H9 (cell line): ENCODE measurements at regions not wholly inside any gene's neighbourhood (a gene's known extent, or its start where the extent isn't known, plus 50 kb on each side); places are given as distances from the start of the nearest gene placed in this dataset.

Experiments used
- DNase-seq: peaks from one replicate; pipeline ENCODE4 v3.0.0-alpha.2; 2017
- H2AFZ ChIP-seq: one replicate; pipeline ENCODE4 v1.6.1; 2013; ENCODE audit warnings: mild to moderate bottlenecking, low read length, control low read depth, moderate library complexity
- H2AK5ac ChIP-seq: 2 replicates; pipeline ENCODE4 v1.6.1; 2013; ENCODE audit warnings: low read length, control low read depth, mixed read lengths; ENCODE audit not compliant: insufficient read length
- H2BK120ac ChIP-seq: one replicate; pipeline ENCODE4 v1.6.1; 2013; ENCODE audit warnings: low read depth, mild to moderate bottlenecking, low read length, control low read depth, inconsistent platforms; ENCODE audit not compliant: poor library complexity, severe bottlenecking
- H2BK12ac ChIP-seq: 2 replicates; pipeline ENCODE4 v1.6.1; 2013; ENCODE audit warnings: low read length, control low read depth, mixed read lengths, low read depth; ENCODE audit not compliant: insufficient read length
- H2BK15ac ChIP-seq: 2 replicates; pipeline ENCODE4 v1.6.1; 2013; ENCODE audit warnings: low read depth, low read length, control low read depth
- H2BK20ac ChIP-seq: one replicate; pipeline ENCODE4 v1.6.1; 2013; ENCODE audit warnings: low read depth, mild to moderate bottlenecking, low read length, control low read depth, inconsistent platforms; ENCODE audit not compliant: poor library complexity, severe bottlenecking
- H2BK5ac ChIP-seq: 2 replicates; pipeline ENCODE4 v1.6.1; 2013; ENCODE audit warnings: low read length, control low read depth, mixed read lengths; ENCODE audit not compliant: insufficient read length
- H3K14ac ChIP-seq: 2 replicates; pipeline ENCODE4 v1.6.1; 2013; ENCODE audit warnings: low read length, control low read depth; ENCODE audit not compliant: insufficient read depth
- H3K18ac ChIP-seq: 2 replicates; pipeline ENCODE4 v1.6.1; 2013; ENCODE audit warnings: low read depth, mild to moderate bottlenecking, mixed read lengths, low read length, control low read depth; ENCODE audit not compliant: insufficient read length
- H3K23ac ChIP-seq: 2 replicates; pipeline ENCODE4 v1.6.1; 2013; ENCODE audit warnings: low read length, control low read depth, mixed read lengths, low read depth; ENCODE audit not compliant: insufficient read length
- H3K23me2 ChIP-seq: 2 replicates; pipeline ENCODE4 v1.6.1; 2013; ENCODE audit warnings: low read depth, mild to moderate bottlenecking, mixed read lengths, low read length, control low read depth; ENCODE audit not compliant: insufficient read length, poor library complexity, severe bottlenecking
- H3K27ac ChIP-seq: 2 replicates; pipeline ENCODE4 v1.5.1; 2013; ENCODE audit warnings: low read length, control low read depth, mixed read lengths, low read depth; ENCODE audit not compliant: insufficient read length
- H3K27me3 ChIP-seq: 2 replicates; pipeline ENCODE4 v1.6.1; 2013; ENCODE audit warnings: low read length, control low read depth, inconsistent platforms; ENCODE audit not compliant: insufficient read depth
- H3K4ac ChIP-seq: 2 replicates; pipeline ENCODE4 v1.6.1; 2013; ENCODE audit warnings: low read depth, mild to moderate bottlenecking, control low read depth, inconsistent platforms, low read length, moderate library complexity
- H3K4me1 ChIP-seq: 2 replicates; pipeline ENCODE4 v1.6.1; 2013; ENCODE audit warnings: low read length, control low read depth, inconsistent platforms; ENCODE audit not compliant: insufficient read depth
- H3K4me2 ChIP-seq: 2 replicates; pipeline ENCODE4 v1.6.1; 2013; ENCODE audit warnings: low read length, control low read depth, mixed read lengths; ENCODE audit not compliant: insufficient read length, insufficient read depth
- H3K56ac ChIP-seq: 2 replicates; pipeline ENCODE4 v1.6.1; 2013; ENCODE audit warnings: low read depth, mild to moderate bottlenecking, mixed read lengths, low read length, control low read depth; ENCODE audit not compliant: insufficient read length
- H3K79me1 ChIP-seq: 2 replicates; pipeline ENCODE4 v1.6.1; 2013; ENCODE audit warnings: low read depth, mild to moderate bottlenecking, moderate library complexity, low read length, control low read depth, inconsistent platforms; ENCODE audit not compliant: insufficient read depth, poor library complexity, severe bottlenecking
- H3K79me2 ChIP-seq: 2 replicates; pipeline ENCODE4 v1.6.1; 2013; ENCODE audit warnings: low read length, control low read depth, inconsistent platforms; ENCODE audit not compliant: insufficient read depth
- H3K9ac ChIP-seq: 2 replicates; pipeline ENCODE4 v1.6.1; 2013; ENCODE audit warnings: low read length, control low read depth, mixed read lengths; ENCODE audit not compliant: insufficient read length; ENCODE audit errors: extremely low read depth
- H3K9me3 ChIP-seq: one replicate; pipeline ENCODE4 v1.6.1; 2013; ENCODE audit warnings: low read depth, low read length, inconsistent platforms; ENCODE audit not compliant: control insufficient read depth
- H3T11ph ChIP-seq: one replicate; pipeline ENCODE4 v1.6.1; 2013; ENCODE audit warnings: mild to moderate bottlenecking, low read length, control low read depth, inconsistent platforms
- H4K20me1 ChIP-seq: one replicate; pipeline ENCODE4 v1.6.1; 2013; ENCODE audit not compliant: control insufficient read depth, insufficient read length, insufficient read depth
- H4K5ac ChIP-seq: 2 replicates; pipeline ENCODE4 v1.6.1; 2013; ENCODE audit warnings: low read depth, mild to moderate bottlenecking, mixed read lengths, low read length, control low read depth; ENCODE audit not compliant: insufficient read length
- H4K8ac ChIP-seq: replicated peaks from 2 replicates; pipeline ENCODE4 v1.6.1; 2013; ENCODE audit warnings: low read length, control low read depth, mixed read lengths, low read depth; ENCODE audit not compliant: insufficient read length
- H4K91ac ChIP-seq: 2 replicates; pipeline ENCODE4 v1.6.1; 2013; ENCODE audit warnings: low read depth, mild to moderate bottlenecking, moderate library complexity, mixed read lengths, low read length, control low read depth; ENCODE audit not compliant: insufficient read length
- H3K27ac Mint-ChIP-seq, 3 experiments: 2 replicates in 2 of 3; 3 replicates in 1 of 3; pipeline ENCODE4 v1.8.0; 2020 to 2021; ENCODE audit warnings: mixed read lengths in 3 of 3, mild to moderate bottlenecking in 1 of 3, moderate library complexity in 1 of 3
- H3K27me3 Mint-ChIP-seq: 2 replicates; pipeline ENCODE4 v1.8.0; 2021; ENCODE audit warnings: low read depth, mild to moderate bottlenecking, moderate library complexity, mixed read lengths
- H3K36me3 Mint-ChIP-seq, 3 experiments: 2 replicates in 2 of 3; 3 replicates in 1 of 3; pipeline ENCODE4 v1.8.0; 2020 to 2021; ENCODE audit warnings: low read depth in 3 of 3, mixed read lengths in 3 of 3; ENCODE audit not compliant: insufficient read depth in 1 of 3
- H3K4me1 Mint-ChIP-seq, 2 experiments: 2 replicates each; pipeline ENCODE4 v1.8.0; 2020; ENCODE audit warnings: mixed read lengths in 2 of 2
- H3K4me3 Mint-ChIP-seq, 2 experiments: 2 replicates in 1 of 2; 3 replicates in 1 of 2; pipeline ENCODE4 v1.8.0; 2020 to 2021; ENCODE audit warnings: mild to moderate bottlenecking in 2 of 2, mixed read lengths in 2 of 2, moderate library complexity in 1 of 2
- H3K9me3 Mint-ChIP-seq, 2 experiments: 2 replicates in 1 of 2; 3 replicates in 1 of 2; pipeline ENCODE4 v1.8.0; 2020; ENCODE audit warnings: mild to moderate bottlenecking in 2 of 2, mixed read lengths in 2 of 2, moderate library complexity in 1 of 2
- CTCF ChIP-seq: fragments of 200-600 bp; sonication (generic); conservative IDR thresholded peaks from 3 replicates; pipeline ENCODE4 v1.8.0; 2021; ENCODE audit warnings: antibody characterized with exemption, mild to moderate bottlenecking

GRCh38 chr1:117707371-117707770 lies 101.5 kb downstream of the TENT5C start:
- H2BK5ac ChIP-seq, result no peak overlapping the region
- Mint-ChIP-seq H3K36me3 (peaks cover 0 to 8% (median 0%) of the 10 kb centered on the region in 3 experiments; a peak in 2 of 7 replicates), H3K27ac (no peak overlapping the region), H3K4me3 (no peak overlapping the region), H3K27me3 (peaks cover 7% of the 10 kb centered on the region), H3K4me1 (peaks cover 21 to 24% of the 10 kb centered on the region in 2 experiments), H3K9me3 (peaks cover 2 to 8% of the 10 kb centered on the region in 2 experiments; a peak in 3 of 5 replicates)
- H3K4me2 ChIP-seq, result no peak overlapping the region
- no peak overlapping the region for H2BK120ac ChIP-seq
- H3K27me3 ChIP-seq, result no peaks in the 10 kb centered on the region
- no peak overlapping the region for H4K8ac ChIP-seq
- peaks cover 2% of the 10 kb centered on the region for H3K23me2 ChIP-seq
- no peak overlapping the region for H3K27ac ChIP-seq
- H3T11ph ChIP-seq, result no peak overlapping the region
- no peak overlapping the region for H3K14ac ChIP-seq
- no peak overlapping the region for H2BK12ac ChIP-seq
- no peak overlapping the region for H3K9ac ChIP-seq
- no peaks in the 10 kb centered on the region for H3K79me1 ChIP-seq
- no peaks in the 10 kb centered on the region for H4K20me1 ChIP-seq
- TF ChIP-seq CTCF, result no peak
- H4K5ac ChIP-seq, result no peak overlapping the region
- H3K23ac ChIP-seq, result no peak overlapping the region
- H3K4me1 ChIP-seq, result peaks cover 7% of the 10 kb centered on the region
- no peak overlapping the region for H2BK20ac ChIP-seq
- no peak overlapping the region for H4K91ac ChIP-seq
- H3K9me3 ChIP-seq, result no peaks in the 10 kb centered on the region
- H2BK15ac ChIP-seq, result no peak overlapping the region
- no peaks in the 10 kb centered on the region for H3K79me2 ChIP-seq
- H3K56ac ChIP-seq, result no peak overlapping the region
- H3K4ac ChIP-seq, result no peak overlapping the region
- DNase-seq, result no peak
- no peak overlapping the region for H2AK5ac ChIP-seq
- H2AFZ ChIP-seq, result no peak overlapping the region
- H3K18ac ChIP-seq, result no peak overlapping the region
